Mesothelial cell of epicardium (in vitro differentiated cells): ENCODE measurements at regions not wholly inside any gene's neighbourhood (a gene's known extent, or its start where the extent isn't known, plus 50 kb on each side); places are given as distances from the start of the nearest gene placed in this dataset.

Experiments
- DNase-seq, 2 experiments: peaks; one replicate each; pipeline ENCODE4 v3.0.0; 2021; ENCODE audit warnings: low spot score in 2 of 2; ENCODE audit not compliant: unreplicated experiment in 2 of 2
- H3K27ac Mint-ChIP-seq: 2 replicates; pipeline ENCODE4 v1.8.0; 2021; ENCODE audit warnings: mixed read lengths
- H3K27me3 Mint-ChIP-seq: 2 replicates; pipeline ENCODE4 v1.8.0; 2021; ENCODE audit warnings: low read depth, mixed read lengths
- H3K36me3 Mint-ChIP-seq: 2 replicates; pipeline ENCODE4 v1.8.0; 2021; ENCODE audit warnings: mixed read lengths
- H3K4me1 Mint-ChIP-seq: 2 replicates; pipeline ENCODE4 v1.8.0; 2021; ENCODE audit warnings: mixed read lengths
- H3K4me3 Mint-ChIP-seq: 2 replicates; pipeline ENCODE4 v1.8.0; 2021; ENCODE audit warnings: mild to moderate bottlenecking, moderate library complexity, mixed read lengths
- H3K9me3 Mint-ChIP-seq: 2 replicates; pipeline ENCODE4 v1.8.0; 2021; ENCODE audit warnings: mixed read lengths
- TF ChIP-seq, protein P1 (sequence below): fragments of 200-600 bp; sonication (generic); IDR thresholded peaks from one replicate; pipeline ENCODE4 v1.5.0; 2021; ENCODE audit warnings: antibody characterized with exemption; ENCODE audit not compliant: unreplicated experiment

DNA sequence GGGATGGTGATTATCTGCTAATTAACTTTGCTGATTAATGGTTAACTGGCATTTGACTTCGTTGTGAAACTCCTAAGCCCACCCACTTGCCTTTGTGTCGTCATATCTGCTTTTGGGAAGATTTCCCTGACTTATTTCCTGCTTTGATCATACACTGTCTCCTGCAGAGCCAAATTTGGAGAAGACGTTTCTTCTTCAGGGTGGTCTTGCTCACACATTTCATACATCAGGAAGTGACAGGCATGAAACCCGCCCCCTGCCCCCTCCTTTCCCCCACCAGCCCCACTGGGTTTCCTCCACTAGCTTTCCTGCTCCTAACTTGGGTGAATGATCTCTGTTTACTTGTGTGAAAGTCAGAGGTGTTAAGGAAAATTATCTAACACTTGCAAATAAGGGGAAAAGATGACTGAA lies 300.1 kb downstream of the TSN start:
- H3K4me1 Mint-ChIP-seq = peaks cover 16% of the 10 kb centered on the region
- H3K36me3 Mint-ChIP-seq = no peaks in the 10 kb centered on the region
- TF ChIP-seq, protein P1, sequence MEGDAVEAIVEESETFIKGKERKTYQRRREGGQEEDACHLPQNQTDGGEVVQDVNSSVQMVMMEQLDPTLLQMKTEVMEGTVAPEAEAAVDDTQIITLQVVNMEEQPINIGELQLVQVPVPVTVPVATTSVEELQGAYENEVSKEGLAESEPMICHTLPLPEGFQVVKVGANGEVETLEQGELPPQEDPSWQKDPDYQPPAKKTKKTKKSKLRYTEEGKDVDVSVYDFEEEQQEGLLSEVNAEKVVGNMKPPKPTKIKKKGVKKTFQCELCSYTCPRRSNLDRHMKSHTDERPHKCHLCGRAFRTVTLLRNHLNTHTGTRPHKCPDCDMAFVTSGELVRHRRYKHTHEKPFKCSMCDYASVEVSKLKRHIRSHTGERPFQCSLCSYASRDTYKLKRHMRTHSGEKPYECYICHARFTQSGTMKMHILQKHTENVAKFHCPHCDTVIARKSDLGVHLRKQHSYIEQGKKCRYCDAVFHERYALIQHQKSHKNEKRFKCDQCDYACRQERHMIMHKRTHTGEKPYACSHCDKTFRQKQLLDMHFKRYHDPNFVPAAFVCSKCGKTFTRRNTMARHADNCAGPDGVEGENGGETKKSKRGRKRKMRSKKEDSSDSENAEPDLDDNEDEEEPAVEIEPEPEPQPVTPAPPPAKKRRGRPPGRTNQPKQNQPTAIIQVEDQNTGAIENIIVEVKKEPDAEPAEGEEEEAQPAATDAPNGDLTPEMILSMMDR = no peak
- peaks cover 20% of the 10 kb centered on the region for H3K9me3 Mint-ChIP-seq
- DNase-seq = peak in 1 of 2 experiments; percentile 10
- H3K4me3 Mint-ChIP-seq = no peak overlapping the region
- peaks cover 16% of the 10 kb centered on the region for H3K27me3 Mint-ChIP-seq
- H3K27ac Mint-ChIP-seq = no peak overlapping the region

DNA sequence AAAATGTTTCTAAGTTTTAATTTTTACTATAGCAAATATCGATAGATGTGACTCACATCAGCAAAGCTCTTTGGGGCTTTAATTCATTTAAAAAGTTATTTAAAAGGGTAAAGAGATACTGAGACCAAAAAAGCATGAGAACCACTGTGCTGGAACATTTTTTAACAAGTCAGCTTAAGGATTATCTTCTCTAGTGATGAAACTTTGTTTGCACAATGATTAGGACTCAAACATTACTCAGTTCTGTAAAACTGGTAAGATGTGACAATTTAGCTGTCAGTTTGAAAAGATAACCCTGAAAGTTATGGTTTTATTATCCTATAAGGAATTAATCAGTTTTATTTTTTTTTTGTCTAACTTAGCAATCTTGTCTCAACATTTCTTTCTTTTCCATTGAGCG lies 301.4 kb downstream of the TSN start:
- Mint-ChIP-seq H3K4me1 (peaks cover 22% of the 10 kb centered on the region), H3K27me3 (peaks cover 16% of the 10 kb centered on the region), H3K4me3 (no peak overlapping the region), H3K9me3 (peaks cover 20% of the 10 kb centered on the region), H3K27ac (no peak overlapping the region), H3K36me3 (no peaks in the 10 kb centered on the region)
- no peak for DNase-seq
- TF ChIP-seq, protein P1 = no peak

DNA sequence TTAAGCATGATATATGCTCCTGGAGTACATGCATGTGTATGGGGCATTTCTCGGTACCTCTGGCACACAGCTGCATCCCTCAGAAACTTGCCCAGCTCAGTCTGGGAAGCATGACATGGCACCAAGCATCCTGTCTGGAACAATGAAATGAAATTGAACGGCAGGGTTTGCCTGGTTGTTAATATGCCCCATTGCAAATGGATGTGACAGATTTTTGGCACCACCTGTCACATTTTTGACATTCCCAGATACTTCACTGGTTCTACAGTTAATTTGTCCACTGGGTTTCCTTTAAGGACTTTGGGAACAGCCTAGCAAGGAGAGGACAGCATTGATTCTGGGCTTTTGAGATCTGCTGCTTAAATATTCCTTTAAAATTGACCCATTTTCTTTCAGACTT lies 305.8 kb downstream of the TSN start:
- TF ChIP-seq, protein P1 = no peak
- Mint-ChIP-seq H3K4me1 (peaks cover 23% of the 10 kb centered on the region), H3K27ac (no peak overlapping the region), H3K36me3 (no peaks in the 10 kb centered on the region), H3K27me3 (peaks cover 6% of the 10 kb centered on the region), H3K4me3 (no peak overlapping the region), H3K9me3 (no peaks in the 10 kb centered on the region)
- peak in 1 of 2 experiments; percentile 25 for DNase-seq

DNA sequence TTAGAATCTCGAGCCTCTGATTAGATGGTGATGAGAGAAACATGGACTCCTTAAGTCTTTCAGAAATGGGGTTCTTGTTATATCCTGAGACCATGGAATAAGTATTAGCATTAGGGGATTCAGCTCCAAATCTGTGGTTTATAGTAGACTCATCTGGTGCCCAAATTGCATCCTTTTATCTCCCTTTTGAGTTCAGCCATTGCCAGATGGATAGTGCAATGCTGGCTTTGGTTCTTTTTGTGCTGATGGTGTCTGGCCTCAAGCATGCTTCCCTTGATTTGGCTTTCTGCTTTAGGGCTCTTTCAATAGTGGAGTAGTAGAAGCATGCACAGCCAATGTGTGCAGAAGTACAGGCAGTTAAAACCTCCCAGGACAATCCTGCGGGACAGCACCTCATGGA lies 306.4 kb downstream of the TSN start:
- Mint-ChIP-seq H3K27me3 (peaks cover 6% of the 10 kb centered on the region), H3K27ac (no peak overlapping the region), H3K4me1 (peaks cover 22% of the 10 kb centered on the region), H3K36me3 (no peaks in the 10 kb centered on the region), H3K4me3 (no peak overlapping the region), H3K9me3 (no peaks in the 10 kb centered on the region)
- no peak for DNase-seq
- TF ChIP-seq, protein P1 = no peak

DNA sequence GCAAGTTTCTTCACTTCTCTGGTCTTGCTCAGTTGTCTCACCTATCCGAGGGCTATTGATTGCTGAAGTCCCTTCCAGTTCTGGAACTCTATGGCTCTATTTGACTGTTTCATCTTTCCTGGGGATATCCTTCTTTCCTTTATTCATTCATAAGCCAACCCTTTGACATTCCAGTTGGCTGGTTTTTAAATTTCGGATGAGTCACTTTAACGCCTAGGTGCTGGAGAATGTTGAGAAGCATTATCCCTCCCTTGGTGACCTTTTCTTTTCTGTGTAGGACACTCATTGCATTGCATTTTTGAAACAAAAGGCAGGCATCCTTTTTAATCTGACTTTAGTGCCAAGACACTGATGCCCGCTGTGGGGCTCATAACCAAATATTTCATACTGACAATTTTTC lies 307.1 kb downstream of the TSN start:
- TF ChIP-seq, protein P1 = no peak
- DNase-seq = no peak
- H3K36me3 Mint-ChIP-seq = no peaks in the 10 kb centered on the region
- no peaks in the 10 kb centered on the region for H3K9me3 Mint-ChIP-seq
- peaks cover 16% of the 10 kb centered on the region for H3K4me1 Mint-ChIP-seq
- no peak overlapping the region for H3K4me3 Mint-ChIP-seq
- H3K27me3 Mint-ChIP-seq = peaks cover 6% of the 10 kb centered on the region
- H3K27ac Mint-ChIP-seq = no peak overlapping the region

DNA sequence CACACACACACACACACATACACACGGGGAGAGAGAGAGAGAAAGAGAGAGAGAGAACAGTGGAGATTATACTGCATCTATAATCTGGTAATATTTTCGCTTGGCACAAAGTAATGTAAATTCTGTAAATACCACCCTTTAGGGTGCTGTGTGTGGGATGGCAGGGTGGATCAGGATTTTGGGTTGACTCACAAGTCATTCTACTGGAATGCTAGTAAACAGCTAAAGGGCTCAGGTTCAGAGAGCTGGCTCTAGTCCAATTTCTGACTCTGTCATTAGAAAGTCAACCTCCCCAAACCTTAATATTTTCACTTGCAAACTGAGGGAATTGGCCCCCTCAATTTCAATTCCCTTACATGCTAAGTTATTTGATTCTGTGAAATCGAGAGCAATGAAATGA lies 308.3 kb downstream of the TSN start:
- TF ChIP-seq, protein P1 = no peak
- Mint-ChIP-seq H3K9me3 (no peaks in the 10 kb centered on the region), H3K4me3 (no peak overlapping the region), H3K27ac (no peak overlapping the region), H3K27me3 (peaks cover 8% of the 10 kb centered on the region), H3K4me1 (peaks cover 16% of the 10 kb centered on the region), H3K36me3 (no peaks in the 10 kb centered on the region)
- DNase-seq = no peak
